DMS 273 (cell line): ENCODE measurements at regions not wholly inside any gene's neighbourhood (a gene's known extent, or its start where the extent isn't known, plus 50 kb on each side); places are given as distances from the start of the nearest gene placed in this dataset.

ENCODE experiments used
- DNase-seq: peaks from one replicate; lab custom pipeline; 2025; ENCODE audit not compliant: unreplicated experiment; lab: John Stamatoyannopoulos, UW

- no peak for DNase-seq
These were observed 229.9 kb downstream of the MN1 start for GRCh38 chr22:27571463-27572277.

GRCh38 chr22:27572278-27572666 is 229.3 kb downstream of the MN1 start:
- no peak for DNase-seq

GRCh38 chr22:27573280-27574001 is 228.1 kb downstream of the MN1 start:
- DNase-seq, result peak; percentile 13

- DNase-seq, result no peak
These were observed 227.6 kb downstream of the MN1 start for GRCh38 chr22:27574002-27574366.

- DNase-seq, result no peak
These were observed 226.9 kb downstream of the MN1 start for GRCh38 chr22:27574651-27575050.

GRCh38 chr22:27575348-27575747 is 226.2 kb downstream of the MN1 start:
- no peak for DNase-seq

- DNase-seq, result no peak
These were observed 225.1 kb downstream of the MN1 start for GRCh38 chr22:27576413-27576812.

- DNase-seq, result no peak
These were observed 224.6 kb downstream of the MN1 start for GRCh38 chr22:27576815-27577573.

- DNase-seq, result no peak
These were observed 224.0 kb downstream of the MN1 start for GRCh38 chr22:27577574-27577969.

- DNase-seq, result no peak
These were observed 222.5 kb downstream of the MN1 start for GRCh38 chr22:27578937-27579617.

GRCh38 chr22:27580311-27580897 is 221.2 kb downstream of the MN1 start:
- DNase-seq, result peak; percentile 17

GRCh38 chr22:27581236-27581635 is 220.3 kb downstream of the MN1 start:
- no peak for DNase-seq

GRCh38 chr22:27581688-27582087 is 219.9 kb downstream of the MN1 start:
- DNase-seq, result no peak

- DNase-seq, result no peak
These were observed 217.7 kb downstream of the MN1 start for GRCh38 chr22:27583856-27584255.

GRCh38 chr22:27585141-27585540 is 216.4 kb downstream of the MN1 start:
- DNase-seq, result no peak

- no peak for DNase-seq
These were observed 213.3 kb downstream of the MN1 start for GRCh38 chr22:27588268-27588667.

- DNase-seq, result no peak
These were observed 212.6 kb downstream of the MN1 start for GRCh38 chr22:27588915-27589314.

GRCh38 chr22:27591060-27591459 is 210.5 kb downstream of the MN1 start:
- no peak for DNase-seq

- no peak for DNase-seq
These were observed 208.2 kb downstream of the MN1 start for GRCh38 chr22:27593378-27593777.

GRCh38 chr22:27594020-27594419 is 207.5 kb downstream of the MN1 start:
- DNase-seq, result no peak
